WTC11 (cell line): ENCODE measurements at regions not wholly inside any gene's neighbourhood (a gene's known extent, or its start where the extent isn't known, plus 50 kb on each side); places are given as distances from the start of the nearest gene placed in this dataset.

Experiments
- ATF6 ChIP-seq: sonication (generic); formaldehyde crosslinking; IDR thresholded peaks from 2 replicates; pipeline ENCODE4 v1.8.1; 2023; ENCODE audit warnings: mild to moderate bottlenecking, missing genetic modification reagents
- CREB1 ChIP-seq: sonication (generic); formaldehyde crosslinking; IDR thresholded peaks from 2 replicates; pipeline ENCODE4 v1.8.0; 2023; ENCODE audit warnings: mild to moderate bottlenecking, missing genetic modification reagents
- CREM ChIP-seq: sonication (generic); formaldehyde crosslinking; IDR thresholded peaks from 2 replicates; pipeline ENCODE4 v1.8.1; 2022; ENCODE audit warnings: mild to moderate bottlenecking, missing genetic modification reagents, moderate library complexity
- ELF4 ChIP-seq: sonication (generic); formaldehyde crosslinking; IDR thresholded peaks from 2 replicates; pipeline ENCODE4 v1.8.1; 2022; ENCODE audit warnings: low read depth, mild to moderate bottlenecking, moderate library complexity, missing genetic modification reagents
- HMGA2 ChIP-seq: fragments of 250-450 bp; sonication (Bioruptor Pico); IDR thresholded peaks from 2 replicates; pipeline ENCODE4 v1.4.0; 2021; ENCODE audit warnings: mild to moderate bottlenecking, moderate library complexity
- MAX ChIP-seq: sonication (generic); formaldehyde crosslinking; IDR thresholded peaks from 2 replicates; pipeline ENCODE4 v1.8.0; 2022; ENCODE audit warnings: mild to moderate bottlenecking, missing genetic modification reagents
- SMAD4 ChIP-seq: sonication (generic); formaldehyde crosslinking; IDR thresholded peaks from 2 replicates; pipeline ENCODE4 v1.8.0; 2022; ENCODE audit warnings: mild to moderate bottlenecking, missing genetic modification reagents
- TEAD1 ChIP-seq: sonication (generic); formaldehyde crosslinking; IDR thresholded peaks from 2 replicates; pipeline ENCODE4 v1.8.0; 2022; ENCODE audit warnings: mild to moderate bottlenecking, missing genetic modification reagents
- ZNF138 ChIP-seq: sonication (generic); formaldehyde crosslinking; conservative IDR thresholded peaks from 2 replicates; pipeline ENCODE4 v1.8.1; 2022; ENCODE audit warnings: mild to moderate bottlenecking, moderate library complexity, missing genetic modification reagents
- TF ChIP-seq, protein P1 (sequence below): sonication (generic); formaldehyde crosslinking; conservative IDR thresholded peaks from 2 replicates; pipeline ENCODE4 v1.8.1; 2022; ENCODE audit warnings: mild to moderate bottlenecking, missing genetic modification reagents
- TF ChIP-seq, protein P2 (sequence below): sonication (generic); formaldehyde crosslinking; IDR thresholded peaks from 2 replicates; pipeline ENCODE4 v1.8.1; 2022; ENCODE audit warnings: missing genetic modification reagents, borderline replicate concordance
- TF ChIP-seq, protein P3 (sequence below): fragments of 200-600 bp; IDR thresholded peaks from 2 replicates; pipeline ENCODE4 v1.8.0; 2022; ENCODE audit warnings: antibody characterized with exemption
- TF ChIP-seq, protein P4 (sequence below): sonication (generic); formaldehyde crosslinking; conservative IDR thresholded peaks from 2 replicates; pipeline ENCODE4 v1.8.1; 2023; ENCODE audit warnings: mild to moderate bottlenecking, low read depth, missing genetic modification reagents, moderate library complexity
- TF ChIP-seq, protein P5 (sequence below): sonication (generic); formaldehyde crosslinking; IDR thresholded peaks from 2 replicates; pipeline ENCODE4 v1.8.1; 2022; ENCODE audit warnings: low read depth, missing genetic modification reagents, borderline replicate concordance

DNA sequence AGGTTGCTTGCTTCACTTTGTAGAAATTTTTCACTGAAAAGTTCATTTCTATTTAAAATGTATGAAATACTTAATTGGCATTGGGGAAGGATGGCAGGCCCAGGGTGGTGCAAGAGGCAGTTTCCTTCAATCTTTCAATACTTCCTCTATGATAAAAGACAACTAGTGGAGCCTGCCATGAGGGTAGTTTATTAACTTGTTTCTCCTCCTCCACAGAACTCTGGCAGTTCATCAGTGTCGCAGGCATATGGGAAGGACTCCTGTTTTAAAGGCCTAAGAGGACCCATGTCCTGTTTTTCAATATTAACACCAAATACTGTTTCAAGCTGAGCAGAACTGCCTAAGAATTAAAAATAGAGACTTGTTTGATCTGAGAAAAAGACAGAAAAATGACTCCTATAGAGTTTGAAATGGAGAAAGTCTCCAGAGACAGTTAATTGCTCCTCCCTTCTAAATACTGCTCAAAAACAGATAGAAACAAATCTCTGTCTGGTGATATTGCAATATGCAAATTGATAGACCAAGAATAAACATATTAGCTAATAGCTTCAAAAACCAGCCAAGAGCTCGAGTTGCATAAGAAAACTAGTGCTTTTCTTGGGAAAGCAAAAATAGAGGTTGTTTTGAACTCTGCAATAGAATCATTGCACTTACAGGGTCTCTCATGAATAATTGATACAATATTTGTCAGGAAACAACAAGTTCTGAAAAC, 665.7 kb upstream of the SLC35B3 start:
- TF ChIP-seq, protein P1, sequence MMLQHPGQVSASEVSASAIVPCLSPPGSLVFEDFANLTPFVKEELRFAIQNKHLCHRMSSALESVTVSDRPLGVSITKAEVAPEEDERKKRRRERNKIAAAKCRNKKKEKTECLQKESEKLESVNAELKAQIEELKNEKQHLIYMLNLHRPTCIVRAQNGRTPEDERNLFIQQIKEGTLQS (CRISPR knock-in tag), result no peak
- TF ChIP-seq CREM (no peak), HMGA2 (CRISPR knock-in tag) (no peak), CREB1 (CRISPR knock-in tag) (no peak), ZNF138 (CRISPR knock-in tag) (no peak), MAX (CRISPR knock-in tag) (no peak), ATF6 (CRISPR knock-in tag) (no peak), TEAD1 (CRISPR knock-in tag) (no peak), SMAD4 (CRISPR knock-in tag) (no peak), ELF4 (CRISPR knock-in tag) (no peak)
- TF ChIP-seq, protein P2, sequence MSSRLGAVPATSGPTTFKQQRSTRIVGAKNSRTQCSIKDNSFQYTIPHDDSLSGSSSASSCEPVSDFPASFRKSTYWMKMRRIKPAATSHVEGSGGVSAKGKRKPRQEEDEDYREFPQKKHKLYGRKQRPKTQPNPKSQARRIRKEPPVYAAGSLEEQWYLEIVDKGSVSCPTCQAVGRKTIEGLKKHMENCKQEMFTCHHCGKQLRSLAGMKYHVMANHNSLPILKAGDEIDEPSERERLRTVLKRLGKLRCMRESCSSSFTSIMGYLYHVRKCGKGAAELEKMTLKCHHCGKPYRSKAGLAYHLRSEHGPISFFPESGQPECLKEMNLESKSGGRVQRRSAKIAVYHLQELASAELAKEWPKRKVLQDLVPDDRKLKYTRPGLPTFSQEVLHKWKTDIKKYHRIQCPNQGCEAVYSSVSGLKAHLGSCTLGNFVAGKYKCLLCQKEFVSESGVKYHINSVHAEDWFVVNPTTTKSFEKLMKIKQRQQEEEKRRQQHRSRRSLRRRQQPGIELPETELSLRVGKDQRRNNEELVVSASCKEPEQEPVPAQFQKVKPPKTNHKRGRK (CRISPR knock-in tag), result no peak
- TF ChIP-seq, protein P3, sequence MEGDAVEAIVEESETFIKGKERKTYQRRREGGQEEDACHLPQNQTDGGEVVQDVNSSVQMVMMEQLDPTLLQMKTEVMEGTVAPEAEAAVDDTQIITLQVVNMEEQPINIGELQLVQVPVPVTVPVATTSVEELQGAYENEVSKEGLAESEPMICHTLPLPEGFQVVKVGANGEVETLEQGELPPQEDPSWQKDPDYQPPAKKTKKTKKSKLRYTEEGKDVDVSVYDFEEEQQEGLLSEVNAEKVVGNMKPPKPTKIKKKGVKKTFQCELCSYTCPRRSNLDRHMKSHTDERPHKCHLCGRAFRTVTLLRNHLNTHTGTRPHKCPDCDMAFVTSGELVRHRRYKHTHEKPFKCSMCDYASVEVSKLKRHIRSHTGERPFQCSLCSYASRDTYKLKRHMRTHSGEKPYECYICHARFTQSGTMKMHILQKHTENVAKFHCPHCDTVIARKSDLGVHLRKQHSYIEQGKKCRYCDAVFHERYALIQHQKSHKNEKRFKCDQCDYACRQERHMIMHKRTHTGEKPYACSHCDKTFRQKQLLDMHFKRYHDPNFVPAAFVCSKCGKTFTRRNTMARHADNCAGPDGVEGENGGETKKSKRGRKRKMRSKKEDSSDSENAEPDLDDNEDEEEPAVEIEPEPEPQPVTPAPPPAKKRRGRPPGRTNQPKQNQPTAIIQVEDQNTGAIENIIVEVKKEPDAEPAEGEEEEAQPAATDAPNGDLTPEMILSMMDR, result no peak
- TF ChIP-seq, protein P4, sequence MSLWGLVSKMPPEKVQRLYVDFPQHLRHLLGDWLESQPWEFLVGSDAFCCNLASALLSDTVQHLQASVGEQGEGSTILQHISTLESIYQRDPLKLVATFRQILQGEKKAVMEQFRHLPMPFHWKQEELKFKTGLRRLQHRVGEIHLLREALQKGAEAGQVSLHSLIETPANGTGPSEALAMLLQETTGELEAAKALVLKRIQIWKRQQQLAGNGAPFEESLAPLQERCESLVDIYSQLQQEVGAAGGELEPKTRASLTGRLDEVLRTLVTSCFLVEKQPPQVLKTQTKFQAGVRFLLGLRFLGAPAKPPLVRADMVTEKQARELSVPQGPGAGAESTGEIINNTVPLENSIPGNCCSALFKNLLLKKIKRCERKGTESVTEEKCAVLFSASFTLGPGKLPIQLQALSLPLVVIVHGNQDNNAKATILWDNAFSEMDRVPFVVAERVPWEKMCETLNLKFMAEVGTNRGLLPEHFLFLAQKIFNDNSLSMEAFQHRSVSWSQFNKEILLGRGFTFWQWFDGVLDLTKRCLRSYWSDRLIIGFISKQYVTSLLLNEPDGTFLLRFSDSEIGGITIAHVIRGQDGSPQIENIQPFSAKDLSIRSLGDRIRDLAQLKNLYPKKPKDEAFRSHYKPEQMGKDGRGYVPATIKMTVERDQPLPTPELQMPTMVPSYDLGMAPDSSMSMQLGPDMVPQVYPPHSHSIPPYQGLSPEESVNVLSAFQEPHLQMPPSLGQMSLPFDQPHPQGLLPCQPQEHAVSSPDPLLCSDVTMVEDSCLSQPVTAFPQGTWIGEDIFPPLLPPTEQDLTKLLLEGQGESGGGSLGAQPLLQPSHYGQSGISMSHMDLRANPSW (CRISPR knock-in tag), result no peak
- TF ChIP-seq, protein P5, sequence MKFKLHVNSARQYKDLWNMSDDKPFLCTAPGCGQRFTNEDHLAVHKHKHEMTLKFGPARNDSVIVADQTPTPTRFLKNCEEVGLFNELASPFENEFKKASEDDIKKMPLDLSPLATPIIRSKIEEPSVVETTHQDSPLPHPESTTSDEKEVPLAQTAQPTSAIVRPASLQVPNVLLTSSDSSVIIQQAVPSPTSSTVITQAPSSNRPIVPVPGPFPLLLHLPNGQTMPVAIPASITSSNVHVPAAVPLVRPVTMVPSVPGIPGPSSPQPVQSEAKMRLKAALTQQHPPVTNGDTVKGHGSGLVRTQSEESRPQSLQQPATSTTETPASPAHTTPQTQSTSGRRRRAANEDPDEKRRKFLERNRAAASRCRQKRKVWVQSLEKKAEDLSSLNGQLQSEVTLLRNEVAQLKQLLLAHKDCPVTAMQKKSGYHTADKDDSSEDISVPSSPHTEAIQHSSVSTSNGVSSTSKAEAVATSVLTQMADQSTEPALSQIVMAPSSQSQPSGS (CRISPR knock-in tag), result no peak
